ENCODE measurements at regions not wholly inside any gene's neighbourhood (a gene's known extent, or its start where the extent isn't known, plus 50 kb on each side); places are given as distances from the start of the nearest gene placed in this dataset.
"Not testable (repeated sequence)": the region's sequence is repeated elsewhere in the genome, so short reads cannot be mapped to it uniquely, and the experiment has no call there.

DNA sequence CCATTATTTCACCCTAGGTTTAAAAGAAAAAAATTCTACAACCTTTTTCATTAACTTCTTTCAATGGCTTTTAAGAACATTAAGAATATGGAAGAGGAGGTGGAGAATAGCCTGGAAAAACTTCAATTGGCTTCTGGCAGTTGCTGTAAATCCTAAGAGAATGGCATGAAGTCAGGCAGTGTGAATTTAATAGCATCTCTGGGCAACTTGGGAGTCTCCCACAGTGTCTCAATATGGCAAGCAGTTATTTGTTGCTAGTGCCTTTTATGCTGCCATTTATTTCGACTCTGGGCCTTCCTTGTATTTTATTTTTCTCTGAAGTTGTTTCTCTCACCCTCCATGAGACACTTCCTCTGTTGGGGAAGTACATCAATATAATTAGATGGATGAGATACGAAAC lies 322.1 kb downstream of the CBLL2 start:
- DNase-seq (ENCODE audit: low read depth) (no peak), FAIRE-seq (no peak)
- Histone ChIP-seq H3K4me2 (ENCODE audit: low read length) (no peak overlapping the region), H3K9ac (ENCODE audit: low read length) (no peak overlapping the region), H2AFZ (ENCODE audit: low read depth, low read length) (no peak overlapping the region), H3K27ac (ENCODE audit: low read depth, low read length) (no peak overlapping the region), H3K27me3 (ENCODE audit: insufficient read depth, low read length) (no peaks in the 10 kb centered on the region), H3K4me3 (ENCODE audit: insufficient read depth, low read depth, low read length) (no peak overlapping the region), H3K79me2 (ENCODE audit: insufficient read depth, low read length) (no peaks in the 10 kb centered on the region), H3K9me3 (ENCODE audit: insufficient read depth, low read depth, low read length) (no peaks in the 10 kb centered on the region), H3K4me1 (ENCODE audit: insufficient read depth, low read length) (no peaks in the 10 kb centered on the region), H3K36me3 (ENCODE audit: insufficient read depth, low read length) (no peaks in the 10 kb centered on the region), H4K20me1 (ENCODE audit: insufficient read depth, low read length) (no peaks in the 10 kb centered on the region)
- H3K36me3 Mint-ChIP-seq (ENCODE audit: low read depth, unreplicated experiment) = no peaks in the 10 kb centered on the region
- H3K9me3 Mint-ChIP-seq (ENCODE audit: unreplicated experiment) = no peaks in the 10 kb centered on the region
- no peak overlapping the region for H3K4me3 Mint-ChIP-seq (ENCODE audit: unreplicated experiment)
- TF ChIP-seq EZH2 (IDR thresholded peaks at IDR 0.05; ENCODE audit: insufficient read depth, low read length) = no peak
- TF ChIP-seq, protein P1, sequence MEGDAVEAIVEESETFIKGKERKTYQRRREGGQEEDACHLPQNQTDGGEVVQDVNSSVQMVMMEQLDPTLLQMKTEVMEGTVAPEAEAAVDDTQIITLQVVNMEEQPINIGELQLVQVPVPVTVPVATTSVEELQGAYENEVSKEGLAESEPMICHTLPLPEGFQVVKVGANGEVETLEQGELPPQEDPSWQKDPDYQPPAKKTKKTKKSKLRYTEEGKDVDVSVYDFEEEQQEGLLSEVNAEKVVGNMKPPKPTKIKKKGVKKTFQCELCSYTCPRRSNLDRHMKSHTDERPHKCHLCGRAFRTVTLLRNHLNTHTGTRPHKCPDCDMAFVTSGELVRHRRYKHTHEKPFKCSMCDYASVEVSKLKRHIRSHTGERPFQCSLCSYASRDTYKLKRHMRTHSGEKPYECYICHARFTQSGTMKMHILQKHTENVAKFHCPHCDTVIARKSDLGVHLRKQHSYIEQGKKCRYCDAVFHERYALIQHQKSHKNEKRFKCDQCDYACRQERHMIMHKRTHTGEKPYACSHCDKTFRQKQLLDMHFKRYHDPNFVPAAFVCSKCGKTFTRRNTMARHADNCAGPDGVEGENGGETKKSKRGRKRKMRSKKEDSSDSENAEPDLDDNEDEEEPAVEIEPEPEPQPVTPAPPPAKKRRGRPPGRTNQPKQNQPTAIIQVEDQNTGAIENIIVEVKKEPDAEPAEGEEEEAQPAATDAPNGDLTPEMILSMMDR (IDR thresholded peaks at IDR 0.05; ENCODE audit: insufficient read depth, low read depth, low read length) = no peak
- H3K27me3 Mint-ChIP-seq (ENCODE audit: low read depth, unreplicated experiment) = no peaks in the 10 kb centered on the region
- H3K27ac Mint-ChIP-seq (ENCODE audit: unreplicated experiment) = no peak overlapping the region
- no peaks in the 10 kb centered on the region for H3K4me1 Mint-ChIP-seq (ENCODE audit: low read depth, unreplicated experiment)

DNA sequence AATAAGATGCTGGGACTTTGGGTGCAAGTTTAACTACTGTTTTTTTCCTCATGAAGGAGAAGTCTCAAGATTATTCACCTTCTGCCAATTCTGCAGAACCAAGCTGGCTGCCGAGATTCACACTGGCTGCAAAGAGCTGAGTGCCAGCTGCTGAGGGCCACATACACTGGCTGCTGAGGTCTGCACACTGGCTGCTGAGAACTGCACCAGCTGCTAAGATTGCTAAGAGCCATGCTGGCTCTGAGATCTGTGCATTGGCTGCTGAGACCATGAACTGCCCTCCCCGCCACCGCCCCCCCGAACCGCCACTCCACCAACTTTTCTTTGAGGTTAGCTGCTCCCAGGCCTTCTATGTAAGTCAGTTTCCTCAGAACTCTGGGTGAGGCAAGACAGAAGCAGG lies 330.3 kb downstream of the CBLL2 start:
- Histone ChIP-seq H3K9me3 (ENCODE audit: insufficient read depth, low read depth, low read length) (no peaks in the 10 kb centered on the region), H4K20me1 (ENCODE audit: insufficient read depth, low read length) (no peaks in the 10 kb centered on the region), H3K4me3 (ENCODE audit: insufficient read depth, low read depth, low read length) (no peak overlapping the region), H3K4me1 (ENCODE audit: insufficient read depth, low read length) (no peaks in the 10 kb centered on the region), H3K4me2 (ENCODE audit: low read length) (no peak overlapping the region), H3K9ac (ENCODE audit: low read length) (no peak overlapping the region), H2AFZ (ENCODE audit: low read depth, low read length) (no peak overlapping the region), H3K36me3 (ENCODE audit: insufficient read depth, low read length) (no peaks in the 10 kb centered on the region), H3K27ac (ENCODE audit: low read depth, low read length) (no peak overlapping the region), H3K79me2 (ENCODE audit: insufficient read depth, low read length) (no peaks in the 10 kb centered on the region), H3K27me3 (ENCODE audit: insufficient read depth, low read length) (no peaks in the 10 kb centered on the region)
- Mint-ChIP-seq H3K4me1 (ENCODE audit: low read depth, unreplicated experiment) (no peaks in the 10 kb centered on the region), H3K27ac (ENCODE audit: unreplicated experiment) (no peak overlapping the region), H3K36me3 (ENCODE audit: low read depth, unreplicated experiment) (no peaks in the 10 kb centered on the region), H3K9me3 (ENCODE audit: unreplicated experiment) (peaks cover 7% of the 10 kb centered on the region), H3K27me3 (ENCODE audit: low read depth, unreplicated experiment) (peaks cover 1% of the 10 kb centered on the region), H3K4me3 (ENCODE audit: unreplicated experiment) (no peak overlapping the region)
- DNase-seq (ENCODE audit: low read depth) (no peak), FAIRE-seq (no peak)
- TF ChIP-seq EZH2 (IDR thresholded peaks at IDR 0.05; ENCODE audit: insufficient read depth, low read length) = no peak
- TF ChIP-seq, protein P1 (IDR thresholded peaks at IDR 0.05; ENCODE audit: insufficient read depth, low read depth, low read length) = no peak

DNA sequence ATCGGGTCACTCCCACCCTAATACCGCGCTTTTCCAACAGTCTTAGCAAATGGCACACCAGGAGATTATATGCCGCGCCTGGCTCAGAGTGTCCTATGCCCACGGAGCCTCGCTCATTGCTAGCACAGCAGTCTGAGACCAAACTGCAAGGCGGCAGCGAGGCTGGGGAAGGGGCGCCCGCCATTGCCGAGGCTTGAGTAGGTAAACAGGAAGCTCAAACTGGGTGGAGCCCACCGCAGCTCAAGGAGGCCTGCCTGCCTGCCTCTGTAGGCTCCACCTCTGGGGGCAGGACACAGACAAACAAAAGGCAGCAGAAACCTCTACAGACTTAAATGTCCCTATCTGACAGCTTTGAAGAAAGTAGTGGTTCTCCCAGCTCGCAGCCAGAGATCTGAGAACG lies 336.7 kb downstream of the CBLL2 start:
- H3K9me3 ChIP-seq (ENCODE audit: insufficient read depth, low read depth, low read length); H3K4me2 ChIP-seq (ENCODE audit: low read length); H3K4me3 Mint-ChIP-seq (ENCODE audit: unreplicated experiment); H3K4me1 ChIP-seq (ENCODE audit: insufficient read depth, low read length); H2AFZ ChIP-seq (ENCODE audit: low read depth, low read length); H3K27ac ChIP-seq (ENCODE audit: low read depth, low read length); H3K27ac Mint-ChIP-seq (ENCODE audit: unreplicated experiment); H3K4me3 ChIP-seq (ENCODE audit: insufficient read depth, low read depth, low read length); H4K20me1 ChIP-seq (ENCODE audit: insufficient read depth, low read length); H3K27me3 Mint-ChIP-seq (ENCODE audit: low read depth, unreplicated experiment); H3K36me3 ChIP-seq (ENCODE audit: insufficient read depth, low read length); DNase-seq (ENCODE audit: low read depth); H3K4me1 Mint-ChIP-seq (ENCODE audit: low read depth, unreplicated experiment); H3K9ac ChIP-seq (ENCODE audit: low read length); H3K36me3 Mint-ChIP-seq (ENCODE audit: low read depth, unreplicated experiment); FAIRE-seq; H3K27me3 ChIP-seq (ENCODE audit: insufficient read depth, low read length); H3K79me2 ChIP-seq (ENCODE audit: insufficient read depth, low read length): not testable (repeated sequence)
- peaks cover 10% of the 10 kb centered on the region for H3K9me3 Mint-ChIP-seq (ENCODE audit: unreplicated experiment)

Measured in astrocyte (in vitro differentiated cells and primary cell).